OCI-LY7 (cell line): ENCODE measurements at regions not wholly inside any gene's neighbourhood (a gene's known extent, or its start where the extent isn't known, plus 50 kb on each side); places are given as distances from the start of the nearest gene placed in this dataset.
"Not testable (repeated sequence)": the region's sequence is repeated elsewhere in the genome, so short reads cannot be mapped to it uniquely, and the experiment has no call there.

Source experiments
- BruUV-seq: library from RNA; stranded (reverse); fragments of 400-500 nt; replicated peaks from 2 replicates; lab custom pipeline; 2021; lab: Mats Ljungman, UMichigan
- CTCF ChIA-PET: fragments of 300-600 bp; sonication (Branson Sonifier 250); formaldehyde crosslinking; loops from one replicate; lab custom pipeline; 2022; ENCODE audit warnings: antibody characterized with exemption; ENCODE audit not compliant: unreplicated experiment; lab: Charles Lee
- POLR2A ChIA-PET: fragments of 300-600 bp; sonication (Branson Sonifier 250); formaldehyde crosslinking; loops from one replicate; lab custom pipeline; 2022; ENCODE audit warnings: antibody characterized with exemption; lab: Charles Lee
- DNase-seq: peaks from one replicate; pipeline ENCODE4 v3.0.0-alpha.2; 2015; ENCODE audit warnings: low spot score
- H2AFZ ChIP-seq: fragments of 200-600 bp; sonication (generic), shearing (Covaris generic); 2 replicates; pipeline ENCODE4 v1.6.1; 2014; ENCODE audit warnings: mild to moderate bottlenecking, antibody characterized with exemption, low read length, moderate library complexity
- H3K27ac ChIP-seq: fragments of 200-600 bp; sonication (generic); 2 replicates; pipeline ENCODE4 v1.5.1; 2014; ENCODE audit warnings: mixed run types, low read depth, mild to moderate bottlenecking, moderate library complexity, low read length, inconsistent platforms; ENCODE audit not compliant: poor library complexity, severe bottlenecking
- H3K36me3 ChIP-seq: fragments of 200-600 bp; sonication (generic); 2 replicates; pipeline ENCODE4 v1.6.1; 2014; ENCODE audit warnings: mild to moderate bottlenecking, antibody characterized with exemption, low read length, moderate library complexity, mixed read lengths; ENCODE audit not compliant: insufficient read depth
- H3K4me1 ChIP-seq: fragments of 200-600 bp; sonication (generic); 2 replicates; pipeline ENCODE4 v1.5.1; 2014; ENCODE audit warnings: mild to moderate bottlenecking, low read length; ENCODE audit not compliant: insufficient read depth, poor library complexity, severe bottlenecking
- H3K4me2 ChIP-seq: fragments of 200-600 bp; sonication (generic); 2 replicates; pipeline ENCODE4 v1.6.1; 2014; ENCODE audit warnings: mild to moderate bottlenecking, low read length
- H3K4me3 ChIP-seq: fragments of 200-600 bp; sonication (generic); 2 replicates; pipeline ENCODE4 v1.5.1; 2014; ENCODE audit warnings: mild to moderate bottlenecking, low read depth, low read length; ENCODE audit not compliant: poor library complexity, severe bottlenecking
- H3K79me2 ChIP-seq: fragments of 200-600 bp; sonication (generic); 2 replicates; pipeline ENCODE4 v1.6.1; 2016; ENCODE audit warnings: low read depth, mild to moderate bottlenecking, low read length, moderate library complexity, mixed read lengths; ENCODE audit not compliant: insufficient read depth
- H3K9me2 ChIP-seq: fragments of 200-600 bp; sonication (generic); 2 replicates; pipeline ENCODE4 v1.6.1; 2016; ENCODE audit warnings: mild to moderate bottlenecking, low read length, mixed read lengths; ENCODE audit not compliant: insufficient read depth
- H3K9me3 ChIP-seq: fragments of 200-600 bp; sonication (generic); 2 replicates; pipeline ENCODE4 v1.6.1; 2014; ENCODE audit warnings: mild to moderate bottlenecking, mixed run types, low read length, mixed read lengths
- H4K20me1 ChIP-seq: fragments of 200-600 bp; sonication (generic); 2 replicates; pipeline ENCODE4 v1.6.1; 2014; ENCODE audit warnings: mild to moderate bottlenecking, antibody characterized with exemption, low read length, moderate library complexity, mixed read lengths; ENCODE audit not compliant: insufficient read depth
- EZH2phosphoT487 ChIP-seq: fragments of 200-600 bp; sonication (generic); IDR thresholded peaks from 2 replicates; pipeline ENCODE4 v1.6.1; 2018; ENCODE audit warnings: low read depth, borderline replicate concordance, mild to moderate bottlenecking, mixed run types, antibody characterized with exemption, low read length, moderate library complexity, mixed read lengths
- intact Hi-C: fragments of 100-400 bp; cut with micrococcal nuclease; formaldehyde crosslinking; loops from one replicate; pipeline ENCODE4 v1.10.0; 2022; ENCODE audit not compliant: unreplicated experiment
- TF ChIP-seq, protein P1 (sequence below): fragments of 200-600 bp; sonication (generic); conservative IDR thresholded peaks from 2 replicates; pipeline ENCODE4 v1.5.1; 2014; ENCODE audit warnings: mild to moderate bottlenecking, antibody characterized with exemption, low read length, moderate library complexity, mixed read lengths

DNA sequence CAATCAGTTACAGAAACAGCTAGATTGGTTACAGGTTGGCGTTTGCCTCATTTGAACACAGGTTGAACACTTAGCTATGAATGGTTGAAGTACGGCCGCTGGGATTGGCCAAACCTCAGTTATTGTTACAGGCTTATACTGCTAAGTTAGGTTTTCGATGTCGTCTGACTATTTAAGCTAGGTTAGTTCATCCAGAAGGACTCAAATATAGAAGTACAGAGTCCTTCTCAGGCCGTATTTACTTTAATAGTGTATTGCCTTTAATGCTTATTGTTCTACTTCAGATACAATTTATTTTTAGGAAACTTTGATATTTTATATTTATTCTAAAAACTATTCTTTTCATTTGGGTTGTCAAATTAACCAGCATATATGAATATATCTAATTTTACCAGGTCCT lies 334.7 kb downstream of the FAT4 start:
- no TSS peak for BruUV-seq
- CTCF ChIA-PET, result no interaction called here
- POLR2A ChIA-PET, result no interaction called here
- no peak for TF ChIP-seq EZH2phosphoT487
- TF ChIP-seq, protein P1, sequence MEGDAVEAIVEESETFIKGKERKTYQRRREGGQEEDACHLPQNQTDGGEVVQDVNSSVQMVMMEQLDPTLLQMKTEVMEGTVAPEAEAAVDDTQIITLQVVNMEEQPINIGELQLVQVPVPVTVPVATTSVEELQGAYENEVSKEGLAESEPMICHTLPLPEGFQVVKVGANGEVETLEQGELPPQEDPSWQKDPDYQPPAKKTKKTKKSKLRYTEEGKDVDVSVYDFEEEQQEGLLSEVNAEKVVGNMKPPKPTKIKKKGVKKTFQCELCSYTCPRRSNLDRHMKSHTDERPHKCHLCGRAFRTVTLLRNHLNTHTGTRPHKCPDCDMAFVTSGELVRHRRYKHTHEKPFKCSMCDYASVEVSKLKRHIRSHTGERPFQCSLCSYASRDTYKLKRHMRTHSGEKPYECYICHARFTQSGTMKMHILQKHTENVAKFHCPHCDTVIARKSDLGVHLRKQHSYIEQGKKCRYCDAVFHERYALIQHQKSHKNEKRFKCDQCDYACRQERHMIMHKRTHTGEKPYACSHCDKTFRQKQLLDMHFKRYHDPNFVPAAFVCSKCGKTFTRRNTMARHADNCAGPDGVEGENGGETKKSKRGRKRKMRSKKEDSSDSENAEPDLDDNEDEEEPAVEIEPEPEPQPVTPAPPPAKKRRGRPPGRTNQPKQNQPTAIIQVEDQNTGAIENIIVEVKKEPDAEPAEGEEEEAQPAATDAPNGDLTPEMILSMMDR, result no peak
- no peaks in the 10 kb centered on the region for H4K20me1 ChIP-seq
- no peak for DNase-seq
- H3K36me3 ChIP-seq, result no peaks in the 10 kb centered on the region
- H3K9me2 ChIP-seq, result no peaks in the 10 kb centered on the region
- H3K79me2 ChIP-seq, result no peaks in the 10 kb centered on the region
- H3K4me1 ChIP-seq, result no peaks in the 10 kb centered on the region
- no peak overlapping the region for H2AFZ ChIP-seq
- H3K9me3 ChIP-seq, result no peaks in the 10 kb centered on the region
- no peak overlapping the region for H3K4me3 ChIP-seq
- H3K4me2 ChIP-seq, result no peak overlapping the region
- intact Hi-C loops, result no loop called here
- H3K27ac ChIP-seq, result no peak overlapping the region

DNA sequence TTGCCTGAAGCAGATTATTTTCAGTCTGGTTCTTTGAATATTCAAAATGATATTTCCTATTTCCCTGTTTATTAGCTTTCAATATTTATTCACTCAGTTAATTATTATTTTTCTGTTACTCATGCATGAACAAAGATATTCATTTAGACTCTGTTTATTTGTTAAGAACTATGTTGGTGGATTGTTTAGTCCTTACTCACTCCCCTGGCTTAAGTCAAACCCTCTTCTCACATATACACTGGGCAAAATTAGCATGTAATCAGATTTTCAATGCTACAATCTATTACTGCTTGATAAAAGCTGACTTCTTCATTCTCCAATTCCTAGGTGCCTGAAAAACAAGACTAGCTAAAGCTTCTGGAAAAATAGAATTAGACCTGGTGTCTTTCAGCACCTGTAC lies 335.8 kb downstream of the FAT4 start:
- Histone ChIP-seq H3K27ac (no peak overlapping the region), H3K4me1 (no peaks in the 10 kb centered on the region), H3K4me2 (no peak overlapping the region), H3K9me3 (no peaks in the 10 kb centered on the region), H3K79me2 (no peaks in the 10 kb centered on the region), H3K9me2 (no peaks in the 10 kb centered on the region), H3K36me3 (no peaks in the 10 kb centered on the region), H2AFZ (no peak overlapping the region), H3K4me3 (no peak overlapping the region), H4K20me1 (no peaks in the 10 kb centered on the region)
- TF ChIP-seq EZH2phosphoT487, result no peak
- TF ChIP-seq, protein P1, result no peak
- intact Hi-C loops, result no loop called here
- ChIA-PET CTCF (no interaction called here), POLR2A (no interaction called here)
- no TSS peak for BruUV-seq
- DNase-seq, result no peak

DNA sequence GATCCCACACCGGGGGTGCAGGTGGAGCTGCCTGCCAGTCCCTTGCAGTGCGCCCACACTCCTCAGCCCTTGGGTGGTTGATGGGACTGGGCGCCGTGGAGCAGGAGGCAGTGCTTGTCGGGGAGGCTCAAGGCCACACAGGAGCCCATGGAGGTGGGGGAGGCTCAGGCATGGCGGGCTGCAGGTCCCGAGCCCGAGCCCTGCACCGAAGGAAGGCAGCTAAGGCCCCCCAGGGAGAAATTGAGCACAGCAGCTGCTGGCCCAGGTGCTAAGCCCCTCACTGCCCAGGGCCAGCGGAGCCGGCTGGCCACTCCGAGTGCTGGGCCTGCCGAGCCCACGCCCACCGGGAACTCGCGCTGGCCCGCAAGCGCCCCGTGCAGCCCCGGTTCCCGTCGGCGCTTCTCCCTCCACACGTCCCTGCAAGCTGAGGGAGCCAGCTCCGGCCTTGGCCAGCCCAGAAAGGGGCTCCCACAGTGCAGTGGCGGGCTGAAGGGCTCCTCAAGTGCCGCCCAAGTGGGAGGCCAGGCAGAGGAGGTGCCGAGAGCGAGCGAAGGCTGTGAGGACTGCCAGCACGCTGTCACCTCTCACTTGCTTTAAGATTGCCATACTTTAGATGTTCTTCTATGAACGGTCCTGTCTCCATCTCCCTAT lies 337.1 kb downstream of the FAT4 start:
- H3K4me1 ChIP-seq, H3K27ac ChIP-seq, H3K36me3 ChIP-seq, H3K9me3 ChIP-seq, H3K4me2 ChIP-seq, intact Hi-C loops, H2AFZ ChIP-seq, H3K79me2 ChIP-seq, DNase-seq, H3K4me3 ChIP-seq, CTCF ChIA-PET, H3K9me2 ChIP-seq, POLR2A ChIA-PET, H4K20me1 ChIP-seq, BruUV-seq: not testable (repeated sequence)
